SK-N-SH (cell line): ENCODE measurements at regions not wholly inside any gene's neighbourhood (a gene's known extent, or its start where the extent isn't known, plus 50 kb on each side); places are given as distances from the start of the nearest gene placed in this dataset.

Experiments used
- CTCF ChIA-PET: fragments of 300-600, 350-600 bp; formaldehyde crosslinking; extraction: SDS; loops from one replicate; lab custom pipeline; 2021; lab: Yijun Ruan, JAX
- POLR2A ChIA-PET: fragments of 350-600 bp; sonication (Branson Sonifier 250); formaldehyde crosslinking; extraction: SDS; loops from one replicate; lab custom pipeline; 2020; ENCODE audit warnings: antibody characterized with exemption, inconsistent platforms; lab: Yijun Ruan, JAX
- DNase-seq: peaks from one replicate; pipeline ENCODE4 v3.0.0; 2012
- H2AFZ ChIP-seq: fragments of 200-600 bp; sonication (generic); 2 replicates; pipeline ENCODE4 v1.8.1; 2016; ENCODE audit warnings: antibody characterized with exemption, mild to moderate bottlenecking, low read depth
- H3F3A ChIP-seq: fragments of 200-600 bp; sonication (generic); replicated peaks from 2 replicates; pipeline ENCODE3; 2016; ENCODE audit warnings: antibody characterized with exemption, mild to moderate bottlenecking; ENCODE audit not compliant: insufficient read depth
- H3K27ac ChIP-seq, 2 experiments: fragments of 200-500 bp in 1 of 2; fragments of 200-600 bp in 1 of 2; sonication (Bioruptor generic) in 1 of 2; sonication (generic), shearing (Covaris generic) in 1 of 2; 2 replicates each; pipeline versions ENCODE4 v1.5.1 to v1.6.1; 2014 to 2016; ENCODE audit warnings: low read depth in 2 of 2, inconsistent platforms in 1 of 2, low read length in 1 of 2, mild to moderate bottlenecking in 1 of 2, mixed read lengths in 1 of 2
- H3K27me3 ChIP-seq: fragments of 200-600 bp; sonication (generic), shearing (Covaris generic); 2 replicates; pipeline ENCODE4 v1.6.1; 2016; ENCODE audit warnings: mixed run types; ENCODE audit not compliant: insufficient read depth
- H3K36me3 ChIP-seq, 2 experiments: fragments of 200-500 bp in 1 of 2; fragments of 200-600 bp in 1 of 2; sonication (Bioruptor generic) in 1 of 2; sonication (generic) in 1 of 2; replicated peaks in 1 of 2; 2 replicates each; pipeline versions ENCODE3 to v1.5.1; 2014 to 2016; ENCODE audit warnings: low read length in 1 of 2, mild to moderate bottlenecking in 1 of 2; ENCODE audit not compliant: insufficient read depth in 2 of 2, control insufficient read depth in 1 of 2
- H3K4me1 ChIP-seq, 2 experiments: fragments of 200-500 bp in 1 of 2; fragments of 200-600 bp in 1 of 2; sonication (Bioruptor generic) in 1 of 2; sonication (generic), shearing (Covaris generic) in 1 of 2; 2 replicates each; pipeline versions ENCODE4 v1.5.1 to v1.6.1; 2014 to 2016; ENCODE audit warnings: low read depth in 1 of 2, low read length in 1 of 2, mixed run types in 1 of 2; ENCODE audit not compliant: insufficient read depth in 2 of 2, control insufficient read depth in 1 of 2
- H3K4me2 ChIP-seq: fragments of 200-600 bp; sonication (generic), shearing (Covaris generic); 2 replicates; pipeline ENCODE4 v1.6.1; 2017; ENCODE audit warnings: mixed run types
- H3K4me3 ChIP-seq, 2 experiments: fragments of 200-500 bp in 1 of 2; fragments of 200-600 bp in 1 of 2; sonication (Bioruptor generic) in 1 of 2; sonication (generic), shearing (Covaris generic) in 1 of 2; 2 replicates each; pipeline versions ENCODE4 v1.5.1 to v1.8.1; 2014 to 2016; ENCODE audit warnings: low read depth in 2 of 2, inconsistent platforms in 1 of 2, low read length in 1 of 2, mild to moderate bottlenecking in 1 of 2, mixed read lengths in 1 of 2, moderate library complexity in 1 of 2
- H3K79me2 ChIP-seq: fragments of 200-600 bp; sonication (generic); 2 replicates; pipeline ENCODE4 v1.8.1; 2017; ENCODE audit warnings: mild to moderate bottlenecking; ENCODE audit not compliant: insufficient read depth
- H3K9ac ChIP-seq: fragments of 200-600 bp; sonication (generic); 2 replicates; pipeline ENCODE4 v1.6.1; 2017; ENCODE audit warnings: mixed run types
- H3K9me2 ChIP-seq: fragments of 200-600 bp; sonication (generic); 2 replicates; pipeline ENCODE4 v1.6.1; 2017; ENCODE audit warnings: mixed run types
- H3K9me3 ChIP-seq: fragments of 200-600 bp; sonication (generic); 2 replicates; pipeline ENCODE4 v1.6.1; 2017; ENCODE audit warnings: mixed run types, mild to moderate bottlenecking, moderate library complexity
- H4K20me1 ChIP-seq: fragments of 200-600 bp; sonication (generic); 2 replicates; pipeline ENCODE4 v1.6.1; 2017; ENCODE audit warnings: mild to moderate bottlenecking, mixed run types; ENCODE audit not compliant: insufficient read depth
- CHD2 ChIP-seq: fragments of 150-350 bp; IDR thresholded peaks from 2 replicates; pipeline ENCODE4 v1.6.1; 2018; ENCODE audit warnings: low read length; ENCODE audit not compliant: partially characterized antibody
- ELF1 ChIP-seq: IDR thresholded peaks from 2 replicates; pipeline ENCODE4 v1.4.0; 2012
- EZH2phosphoT487 ChIP-seq: fragments of 200-600 bp; sonication (generic); IDR thresholded peaks from 2 replicates; pipeline ENCODE4 v1.6.1; 2017; ENCODE audit warnings: low read depth, mixed run types, mild to moderate bottlenecking, antibody characterized with exemption, moderate library complexity, borderline replicate concordance
- FOSL2 ChIP-seq: IDR thresholded peaks from 2 replicates; pipeline ENCODE4 v1.4.0; 2012; ENCODE audit warnings: low read depth, mild to moderate bottlenecking, moderate library complexity, borderline replicate concordance
- FOXJ3 ChIP-seq: sonication (generic); formaldehyde crosslinking; IDR thresholded peaks from 2 replicates; pipeline ENCODE4 v1.5.1; 2020; ENCODE audit warnings: mild to moderate bottlenecking, missing genetic modification reagents
- FOXM1 ChIP-seq: IDR thresholded peaks from 2 replicates; pipeline ENCODE4 v1.4.0; 2012; ENCODE audit warnings: low read depth, mild to moderate bottlenecking
- GABPA ChIP-seq: IDR thresholded peaks from 2 replicates; pipeline ENCODE4 v1.4.0; 2012; ENCODE audit warnings: low read depth, mild to moderate bottlenecking
- JUND ChIP-seq: IDR thresholded peaks from 2 replicates; pipeline ENCODE4 v1.4.0; 2012
- MEF2A ChIP-seq: IDR thresholded peaks from 2 replicates; pipeline ENCODE4 v1.4.0; 2012; ENCODE audit warnings: low read depth, borderline replicate concordance
- NFIC ChIP-seq: IDR thresholded peaks from 2 replicates; pipeline ENCODE4 v1.4.0; 2012; ENCODE audit warnings: borderline replicate concordance
- PBX3 ChIP-seq: IDR thresholded peaks from 2 replicates; pipeline ENCODE4; 2012
- RAD21 ChIP-seq: IDR thresholded peaks from 2 replicates; pipeline ENCODE4 v1.6.1; 2012; ENCODE audit warnings: mild to moderate bottlenecking, low read length
- RFX5 ChIP-seq: IDR thresholded peaks from 2 replicates; pipeline ENCODE4 v1.6.1; 2012; ENCODE audit warnings: mild to moderate bottlenecking, improper control_type of control experiment, low read length
- SIN3A ChIP-seq: IDR thresholded peaks from 2 replicates; pipeline ENCODE4 v1.6.1; 2012; ENCODE audit warnings: low read depth, mild to moderate bottlenecking, low read length, moderate library complexity, borderline replicate concordance
- SMC3 ChIP-seq: IDR thresholded peaks from 2 replicates; pipeline ENCODE4 v1.6.1; 2012; ENCODE audit warnings: low read depth, low read length, improper control_type of control experiment
- TEAD4 ChIP-seq: IDR thresholded peaks from 2 replicates; pipeline ENCODE4 v1.4.0; 2012; ENCODE audit warnings: mild to moderate bottlenecking, borderline replicate concordance; ENCODE audit not compliant: insufficient read depth
- USF2 ChIP-seq: fragments of 150-350 bp; IDR thresholded peaks from 2 replicates; pipeline ENCODE4 v1.6.1; 2017; ENCODE audit warnings: antibody characterized with exemption, low read length, low read depth, borderline replicate concordance
- WGBS: methylation state at CpG from one replicate; pipeline ENCODE4 v1.1.6; 2017; ENCODE audit warnings: low lambda C conversion rate; 5-methylcytosine and 5-hydroxymethylcytosine counted together
- TF ChIP-seq, protein P1 (sequence below): fragments of 150-350 bp; IDR thresholded peaks from 2 replicates; pipeline ENCODE4 v1.6.1; 2016; ENCODE audit warnings: mild to moderate bottlenecking, low read depth, low read length
- TF ChIP-seq, protein P2 (sequence below): IDR thresholded peaks from 2 replicates; pipeline ENCODE4 v1.4.0; 2012; ENCODE audit warnings: low read depth

DNA sequence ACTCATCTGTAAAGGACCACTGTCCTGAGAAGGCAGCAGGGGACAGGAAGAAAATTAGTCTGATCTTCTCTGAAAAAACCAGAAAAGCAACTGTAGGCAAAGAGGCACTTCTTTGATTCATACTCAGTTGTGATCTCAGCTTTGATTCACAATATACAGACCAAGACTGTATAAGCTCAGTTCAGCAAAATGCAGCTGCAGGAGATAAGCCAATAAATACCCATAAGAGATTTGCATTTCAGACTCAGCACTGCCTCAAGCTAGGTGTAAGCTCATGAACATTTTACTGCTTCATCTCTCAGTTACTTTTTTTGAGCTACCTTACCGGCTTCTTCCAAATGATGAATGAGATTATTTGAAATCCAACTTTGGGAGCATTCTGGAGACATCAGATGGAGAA is 64.2 kb upstream of the LYZL1 start:
- no peak overlapping the region for H3K4me2 ChIP-seq
- H3K79me2 ChIP-seq = no peaks in the 10 kb centered on the region
- DNase-seq = no peak
- WGBS = 80% methylated on average over 1 of the region's 1 CpG
- no peaks in the 10 kb centered on the region for H3F3A ChIP-seq
- no peaks in the 10 kb centered on the region; the same call in 1 of the 2 replicates for H3K27me3 ChIP-seq
- H3K4me3 ChIP-seq = no peak overlapping the region
- POLR2A ChIA-PET = no interaction called here
- CTCF ChIA-PET = interaction anchor here (1.4 to 1.7 kb wide), 4 partner anchors 11 to 80 kb away, joined by 4 to 5 read pairs (median 4); no protein-coding TSS in a partner anchor
- no peaks in the 10 kb centered on the region for H3K9me3 ChIP-seq
- no peaks in the 10 kb centered on the region for H4K20me1 ChIP-seq
- H3K36me3 ChIP-seq = no peaks in the 10 kb centered on the region
- H3K9me2 ChIP-seq = no peaks in the 10 kb centered on the region
- TF ChIP-seq TEAD4 (no peak), ELF1 (no peak), EZH2phosphoT487 (no peak), NFIC (no peak), RFX5 (no peak), PBX3 (no peak), GABPA (no peak), SIN3A (no peak), FOSL2 (no peak), USF2 (no peak), SMC3 (no peak), MEF2A (no peak), RAD21 (no peak), CHD2 (no peak), FOXM1 (no peak), FOXJ3 (CRISPR knock-in tag) (no peak), JUND (no peak)
- TF ChIP-seq, protein P1, sequence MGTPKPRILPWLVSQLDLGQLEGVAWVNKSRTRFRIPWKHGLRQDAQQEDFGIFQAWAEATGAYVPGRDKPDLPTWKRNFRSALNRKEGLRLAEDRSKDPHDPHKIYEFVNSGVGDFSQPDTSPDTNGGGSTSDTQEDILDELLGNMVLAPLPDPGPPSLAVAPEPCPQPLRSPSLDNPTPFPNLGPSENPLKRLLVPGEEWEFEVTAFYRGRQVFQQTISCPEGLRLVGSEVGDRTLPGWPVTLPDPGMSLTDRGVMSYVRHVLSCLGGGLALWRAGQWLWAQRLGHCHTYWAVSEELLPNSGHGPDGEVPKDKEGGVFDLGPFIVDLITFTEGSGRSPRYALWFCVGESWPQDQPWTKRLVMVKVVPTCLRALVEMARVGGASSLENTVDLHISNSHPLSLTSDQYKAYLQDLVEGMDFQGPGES = no peak
- TF ChIP-seq, protein P2, sequence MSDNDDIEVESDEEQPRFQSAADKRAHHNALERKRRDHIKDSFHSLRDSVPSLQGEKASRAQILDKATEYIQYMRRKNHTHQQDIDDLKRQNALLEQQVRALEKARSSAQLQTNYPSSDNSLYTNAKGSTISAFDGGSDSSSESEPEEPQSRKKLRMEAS = no peak
- no peaks in the 10 kb centered on the region; a peak in 1 of 4 replicates for H3K4me1 ChIP-seq
- no peak overlapping the region for H2AFZ ChIP-seq
- H3K9ac ChIP-seq = no peak overlapping the region
- no peak overlapping the region for H3K27ac ChIP-seq
